ENCODE measurements at regions not wholly inside any gene's neighbourhood (a gene's known extent, or its start where the extent isn't known, plus 50 kb on each side); places are given as distances from the start of the nearest gene placed in this dataset.

DNA sequence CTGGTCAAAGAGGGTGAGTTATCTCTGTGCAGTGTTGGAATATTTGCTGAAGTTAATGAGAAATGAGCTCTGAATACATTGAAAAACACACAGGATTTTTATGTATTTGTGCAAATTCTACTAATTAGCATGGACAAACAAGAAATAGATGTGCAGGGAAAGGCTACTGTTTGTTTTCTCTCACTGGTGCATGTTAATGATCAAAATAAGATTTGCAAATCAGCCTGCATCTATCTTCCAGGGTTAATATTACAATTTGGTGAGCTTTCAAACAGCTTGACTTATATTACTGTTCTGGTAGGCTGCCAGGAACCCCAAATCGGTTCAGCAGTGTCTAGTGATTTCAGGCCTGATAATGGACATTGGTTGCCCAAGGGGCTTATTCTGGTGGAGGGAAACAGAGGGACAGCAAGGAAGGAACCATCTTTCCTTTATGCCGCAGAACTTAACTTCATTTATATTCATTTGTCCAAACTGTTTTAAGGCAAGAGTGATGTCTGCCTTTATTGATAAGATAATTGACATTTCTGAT lies 93.8 kb upstream of the REG3A start:
- 54 to 59% methylated on average over 2 of the region's 2 CpGs for WGBS, 2 donors
- DNase-seq (no peak), ATAC-seq (ENCODE audit: low FRiP score) (no peak)
- Histone ChIP-seq H3K9me3 (ENCODE audit: control insufficient read depth, low read length) (peaks cover 3% of the 10 kb centered on the region), H3K27ac (ENCODE audit: low read depth in 1 of 2, low read length in 2 of 2) (no peak overlapping the region), H3K36me3 (ENCODE audit: control insufficient read depth in 1 of 2, insufficient read depth in 2 of 2, low read length in 1 of 2) (no peaks in the 10 kb centered on the region), H3K27me3 (ENCODE audit: control insufficient read depth in 1 of 2, insufficient read depth in 2 of 2, low read length in 1 of 2) (no peaks in the 10 kb centered on the region), H3K4me1 (ENCODE audit: control insufficient read depth in 1 of 2, insufficient read depth in 2 of 2, low read length in 2 of 2) (no peaks in the 10 kb centered on the region), H3K4me3 (ENCODE audit: low read length in 2 of 2) (no peak overlapping the region)
- intact Hi-C loops (cut with DNase I), result no loop called here

- H3K9me3 ChIP-seq (ENCODE audit: control insufficient read depth, low read length), result peaks cover 2% of the 10 kb centered on the region
- no peaks in the 10 kb centered on the region for H3K4me1 ChIP-seq (ENCODE audit: control insufficient read depth in 1 of 2, insufficient read depth in 2 of 2, low read length in 2 of 2)
- H3K4me3 ChIP-seq (ENCODE audit: low read length in 2 of 2), result no peak overlapping the region
- no peaks in the 10 kb centered on the region for H3K36me3 ChIP-seq (ENCODE audit: control insufficient read depth in 1 of 2, insufficient read depth in 2 of 2, low read length in 1 of 2)
- H3K27me3 ChIP-seq (ENCODE audit: control insufficient read depth in 1 of 2, insufficient read depth in 2 of 2, low read length in 1 of 2), result no peaks in the 10 kb centered on the region
- ATAC-seq (ENCODE audit: low FRiP score) (no peak), DNase-seq (no peak)
- intact Hi-C loops (cut with DNase I), result no loop called here
- H3K27ac ChIP-seq (ENCODE audit: low read depth in 1 of 2, low read length in 2 of 2), result no peak overlapping the region
- WGBS, 2 donors, result 73 to 77% methylated on average over 5 of the region's 5 CpGs
Measured at GRCh38 chr2:79250656-79251055, 91.1 kb upstream of the REG3A start.

DNA sequence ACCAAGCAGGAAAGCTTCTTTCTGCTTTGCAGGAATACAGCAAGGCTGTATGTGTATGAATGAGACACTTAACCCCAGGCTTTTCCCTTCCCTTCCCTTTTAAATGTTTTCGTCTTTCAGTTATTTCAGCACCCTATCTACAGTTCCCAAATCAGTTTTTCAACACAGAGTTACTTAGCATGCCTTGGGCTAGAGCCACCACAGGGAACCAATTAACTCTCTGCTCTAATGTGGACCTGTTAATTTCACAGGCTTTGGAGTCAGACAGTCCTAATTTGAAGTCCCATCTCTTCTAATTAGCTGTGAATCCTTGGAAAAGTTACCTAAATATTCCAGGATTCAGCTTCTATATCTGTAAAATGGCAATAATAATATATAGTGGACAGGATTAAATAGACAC lies 89.2 kb upstream of the REG3A start:
- DNase-seq (no peak), ATAC-seq (ENCODE audit: low FRiP score) (no peak)
- intact Hi-C loops (cut with DNase I), result no loop called here
- Histone ChIP-seq H3K27ac (ENCODE audit: low read depth in 1 of 2, low read length in 2 of 2) (no peak overlapping the region), H3K9me3 (ENCODE audit: control insufficient read depth, low read length) (peaks cover 2% of the 10 kb centered on the region), H3K27me3 (ENCODE audit: control insufficient read depth in 1 of 2, insufficient read depth in 2 of 2, low read length in 1 of 2) (no peaks in the 10 kb centered on the region), H3K36me3 (ENCODE audit: control insufficient read depth in 1 of 2, insufficient read depth in 2 of 2, low read length in 1 of 2) (no peaks in the 10 kb centered on the region), H3K4me3 (ENCODE audit: low read length in 2 of 2) (no peak overlapping the region), H3K4me1 (ENCODE audit: control insufficient read depth in 1 of 2, insufficient read depth in 2 of 2, low read length in 2 of 2) (no peaks in the 10 kb centered on the region)
- 51 to 58% methylated on average over 1 of the region's 1 CpG for WGBS, 2 donors

DNA sequence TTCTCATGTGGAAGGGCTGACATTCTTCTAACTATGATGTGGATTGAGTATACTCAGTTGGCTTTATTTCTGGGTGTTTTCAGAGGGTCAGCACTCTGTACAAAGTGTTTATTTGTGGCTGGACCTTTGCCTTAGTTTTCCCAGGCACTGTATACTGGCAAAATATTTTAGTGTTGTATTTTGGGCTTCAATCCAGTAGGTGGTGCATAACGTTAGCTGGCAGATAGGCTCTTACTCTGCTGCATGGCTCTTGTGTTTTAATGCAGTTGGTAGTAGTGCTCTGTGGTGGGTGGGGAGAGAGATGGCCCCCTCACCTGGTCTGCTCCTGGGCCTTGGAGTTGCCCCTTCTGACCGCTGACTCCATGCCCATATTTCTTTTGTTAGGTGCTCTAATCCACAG lies 75.6 kb upstream of the REG3A start:
- no peaks in the 10 kb centered on the region for H3K27me3 ChIP-seq (ENCODE audit: control insufficient read depth in 1 of 2, insufficient read depth in 2 of 2, low read length in 1 of 2)
- WGBS, 2 donors, result 34 to 35% methylated on average over 2 of the region's 2 CpGs
- intact Hi-C loops (cut with DNase I), result no loop called here
- ATAC-seq (ENCODE audit: low FRiP score) (no peak), DNase-seq (no peak)
- no peaks in the 10 kb centered on the region for H3K4me1 ChIP-seq (ENCODE audit: control insufficient read depth in 1 of 2, insufficient read depth in 2 of 2, low read length in 2 of 2)
- H3K4me3 ChIP-seq (ENCODE audit: low read length in 2 of 2), result no peak overlapping the region
- H3K27ac ChIP-seq (ENCODE audit: low read depth in 1 of 2, low read length in 2 of 2), result no peak overlapping the region
- H3K36me3 ChIP-seq (ENCODE audit: control insufficient read depth in 1 of 2, insufficient read depth in 2 of 2, low read length in 1 of 2), result no peaks in the 10 kb centered on the region
- no peaks in the 10 kb centered on the region for H3K9me3 ChIP-seq (ENCODE audit: control insufficient read depth, low read length)

GRCh38 chr2:79223539-79223938 lies 64.0 kb upstream of the REG3A start:
- Histone ChIP-seq H3K4me3 (ENCODE audit: low read length in 2 of 2) (no peak overlapping the region), H3K27ac (ENCODE audit: low read depth in 1 of 2, low read length in 2 of 2) (no peak overlapping the region), H3K9me3 (ENCODE audit: control insufficient read depth, low read length) (no peaks in the 10 kb centered on the region), H3K36me3 (ENCODE audit: control insufficient read depth in 1 of 2, insufficient read depth in 2 of 2, low read length in 1 of 2) (no peaks in the 10 kb centered on the region), H3K27me3 (ENCODE audit: control insufficient read depth in 1 of 2, insufficient read depth in 2 of 2, low read length in 1 of 2) (no peaks in the 10 kb centered on the region), H3K4me1 (ENCODE audit: control insufficient read depth in 1 of 2, insufficient read depth in 2 of 2, low read length in 2 of 2) (no peaks in the 10 kb centered on the region)
- ATAC-seq (ENCODE audit: low FRiP score), result no peak
- intact Hi-C loops (cut with DNase I), result no loop called here
- DNase-seq, result no peak

DNA sequence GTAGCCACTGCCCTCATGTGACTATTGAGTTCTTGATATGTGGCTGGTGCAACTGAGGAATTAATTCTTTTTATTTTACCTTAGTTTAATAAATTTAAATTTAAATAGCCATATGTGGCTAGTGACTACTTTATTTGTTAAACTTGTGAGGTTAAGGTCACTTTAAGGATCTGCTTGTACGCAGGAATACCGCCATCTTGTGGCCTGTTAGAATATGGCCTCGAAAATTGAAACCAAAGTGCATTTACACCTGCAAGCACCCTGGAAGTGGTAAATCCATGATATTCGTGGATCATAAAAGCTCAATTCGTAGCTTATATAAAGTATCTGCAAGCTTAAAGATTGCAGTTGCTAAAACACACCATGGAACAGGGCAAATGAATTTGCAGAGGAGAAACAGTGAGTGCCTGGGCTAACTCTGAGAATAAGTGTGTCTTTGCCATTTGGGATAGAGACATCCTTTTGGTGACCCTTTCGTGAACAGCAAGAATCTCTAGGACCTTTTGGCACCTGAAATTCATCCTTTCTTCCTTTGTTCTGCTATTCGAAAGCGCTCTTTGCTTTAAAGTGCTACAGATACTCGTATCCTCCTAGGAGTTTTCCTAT lies 59.9 kb upstream of the REG3A start:
- 21 to 24% methylated on average over 9 of the region's 9 CpGs for WGBS, 2 donors
- Histone ChIP-seq H3K27me3 (ENCODE audit: control insufficient read depth in 1 of 2, insufficient read depth in 2 of 2, low read length in 1 of 2) (no peaks in the 10 kb centered on the region), H3K9me3 (ENCODE audit: control insufficient read depth, low read length) (no peaks in the 10 kb centered on the region), H3K36me3 (ENCODE audit: control insufficient read depth in 1 of 2, insufficient read depth in 2 of 2, low read length in 1 of 2) (no peaks in the 10 kb centered on the region), H3K4me1 (ENCODE audit: control insufficient read depth in 1 of 2, insufficient read depth in 2 of 2, low read length in 2 of 2) (no peaks in the 10 kb centered on the region), H3K27ac (ENCODE audit: low read depth in 1 of 2, low read length in 2 of 2) (no peak overlapping the region), H3K4me3 (ENCODE audit: low read length in 2 of 2) (no peak overlapping the region)
- no peak for DNase-seq
- no peak for ATAC-seq (ENCODE audit: low FRiP score)
- intact Hi-C loops (cut with DNase I), result no loop called here

GRCh38 chr2:79210274-79210917 lies 50.8 kb upstream of the REG3A start:
- WGBS, 2 donors, result 85 to 88% methylated on average over 2 of the region's 2 CpGs
- no peaks in the 10 kb centered on the region for H3K27me3 ChIP-seq (ENCODE audit: control insufficient read depth in 1 of 2, insufficient read depth in 2 of 2, low read length in 1 of 2)
- no peaks in the 10 kb centered on the region for H3K4me1 ChIP-seq (ENCODE audit: control insufficient read depth in 1 of 2, insufficient read depth in 2 of 2, low read length in 2 of 2)
- H3K36me3 ChIP-seq (ENCODE audit: control insufficient read depth in 1 of 2, insufficient read depth in 2 of 2, low read length in 1 of 2), result no peaks in the 10 kb centered on the region
- DNase-seq, result no peak
- no peak overlapping the region for H3K27ac ChIP-seq (ENCODE audit: low read depth in 1 of 2, low read length in 2 of 2)
- H3K9me3 ChIP-seq (ENCODE audit: control insufficient read depth, low read length), result no peaks in the 10 kb centered on the region
- ATAC-seq (ENCODE audit: low FRiP score), result no peak
- intact Hi-C loops (cut with DNase I), result no loop called here
- no peak overlapping the region for H3K4me3 ChIP-seq (ENCODE audit: low read length in 2 of 2)

All from aorta (tissue), 5 donors.